Testis (tissue), 2 donors: ENCODE measurements at regions not wholly inside any gene's neighbourhood (a gene's known extent, or its start where the extent isn't known, plus 50 kb on each side); places are given as distances from the start of the nearest gene placed in this dataset.

ENCODE experiments used
- CTCF ChIP-seq, 3 experiments: fragments of 450-650 bp in 2 of 3; fragments of 200-600 bp in 1 of 3; sonication (generic) in 1 of 3; IDR thresholded peaks; one replicate each; pipeline ENCODE4 v1.5.1; 2016 to 2019; ENCODE audit warnings: antibody characterized with exemption in 3 of 3, mild to moderate bottlenecking in 2 of 3, moderate library complexity in 1 of 3
- POLR2A ChIP-seq: fragments of 450-650 bp; IDR thresholded peaks from one replicate; pipeline ENCODE4 v1.6.1; 2017; ENCODE audit warnings: antibody characterized with exemption, mild to moderate bottlenecking, moderate library complexity

- no peak for TF ChIP-seq CTCF (IDR thresholded peaks at IDR 0.05)
- no peak for TF ChIP-seq POLR2A
Measured at GRCh38 chr1:194776657-194777056, 1590.2 kb upstream of the B3GALT2 start.
